ENCODE measurements at regions not wholly inside any gene's neighbourhood (a gene's known extent, or its start where the extent isn't known, plus 50 kb on each side); places are given as distances from the start of the nearest gene placed in this dataset.

DNA sequence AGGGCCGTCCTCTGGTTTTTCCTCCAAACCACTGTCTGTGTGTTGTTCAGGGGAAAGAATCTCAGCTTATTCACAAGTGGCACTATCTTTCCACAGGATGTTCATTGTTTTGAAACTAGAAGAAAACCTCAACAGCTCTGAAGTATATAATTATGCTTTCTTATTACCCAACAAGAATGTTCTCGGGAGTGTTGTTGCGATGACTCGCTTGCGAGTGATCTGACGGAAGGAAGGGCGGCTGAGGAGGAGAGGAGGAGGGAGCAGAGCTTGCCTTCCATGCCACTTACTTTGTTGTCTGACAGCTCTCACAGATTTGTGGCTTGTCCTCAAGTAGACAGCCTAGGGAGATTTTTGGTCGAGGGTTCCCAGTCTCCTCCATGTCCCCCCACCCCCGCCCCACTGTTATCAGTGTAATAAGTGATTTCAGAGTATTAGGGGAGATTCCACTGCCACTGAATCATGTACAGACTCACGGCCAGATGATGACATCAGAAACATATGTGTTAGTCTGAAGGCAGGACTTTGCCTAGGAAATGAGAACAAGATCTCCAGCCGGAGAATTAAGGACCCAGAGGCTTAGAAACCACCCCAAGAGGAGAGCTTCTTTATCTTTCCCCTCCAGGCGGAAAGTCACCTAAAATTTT lies 80.7 kb upstream of the CCN6 start:
- no peak overlapping the region for H3K4me3 ChIP-seq
- no peaks in the 10 kb centered on the region; the same call in 1 of the 2 replicates for H4K20me1 ChIP-seq (replicated peaks; ENCODE audit: insufficient read depth)
- H3K4me1 ChIP-seq (ENCODE audit: insufficient read depth), result no peaks in the 10 kb centered on the region; the same call in 1 of the 2 replicates
- ATAC-seq, result no peak
- peaks cover 7% of the 10 kb centered on the region; the same call in 1 of the 2 replicates for H3K9me2 ChIP-seq (ENCODE audit: insufficient read depth)
- peak overlapping the region; percentile 70; the same call in 1 of the 2 replicates for H2AFZ ChIP-seq
- no peaks in the 10 kb centered on the region for H3F3A ChIP-seq (replicated peaks; ENCODE audit: low read depth)
- no peaks in the 10 kb centered on the region for H3K79me2 ChIP-seq (replicated peaks; ENCODE audit: insufficient read depth)
- Mint-ChIP-seq H3K27me3 (ENCODE audit: insufficient read depth, low read depth, poor library complexity) (no peaks in the 10 kb centered on the region), H3K4me3 (no peak overlapping the region), H3K36me3 (ENCODE audit: low read depth) (no peaks in the 10 kb centered on the region), H3K4me1 (peaks cover 13% of the 10 kb centered on the region; the same call in 2 of the 3 replicates), H3K9me3 (no peaks in the 10 kb centered on the region), H3K27ac (no peak overlapping the region)
- TF ChIP-seq, protein P1, sequence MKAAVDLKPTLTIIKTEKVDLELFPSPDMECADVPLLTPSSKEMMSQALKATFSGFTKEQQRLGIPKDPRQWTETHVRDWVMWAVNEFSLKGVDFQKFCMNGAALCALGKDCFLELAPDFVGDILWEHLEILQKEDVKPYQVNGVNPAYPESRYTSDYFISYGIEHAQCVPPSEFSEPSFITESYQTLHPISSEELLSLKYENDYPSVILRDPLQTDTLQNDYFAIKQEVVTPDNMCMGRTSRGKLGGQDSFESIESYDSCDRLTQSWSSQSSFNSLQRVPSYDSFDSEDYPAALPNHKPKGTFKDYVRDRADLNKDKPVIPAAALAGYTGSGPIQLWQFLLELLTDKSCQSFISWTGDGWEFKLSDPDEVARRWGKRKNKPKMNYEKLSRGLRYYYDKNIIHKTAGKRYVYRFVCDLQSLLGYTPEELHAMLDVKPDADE (IDR thresholded peaks at IDR 0.05), result no peak
- TF ChIP-seq, protein P2, sequence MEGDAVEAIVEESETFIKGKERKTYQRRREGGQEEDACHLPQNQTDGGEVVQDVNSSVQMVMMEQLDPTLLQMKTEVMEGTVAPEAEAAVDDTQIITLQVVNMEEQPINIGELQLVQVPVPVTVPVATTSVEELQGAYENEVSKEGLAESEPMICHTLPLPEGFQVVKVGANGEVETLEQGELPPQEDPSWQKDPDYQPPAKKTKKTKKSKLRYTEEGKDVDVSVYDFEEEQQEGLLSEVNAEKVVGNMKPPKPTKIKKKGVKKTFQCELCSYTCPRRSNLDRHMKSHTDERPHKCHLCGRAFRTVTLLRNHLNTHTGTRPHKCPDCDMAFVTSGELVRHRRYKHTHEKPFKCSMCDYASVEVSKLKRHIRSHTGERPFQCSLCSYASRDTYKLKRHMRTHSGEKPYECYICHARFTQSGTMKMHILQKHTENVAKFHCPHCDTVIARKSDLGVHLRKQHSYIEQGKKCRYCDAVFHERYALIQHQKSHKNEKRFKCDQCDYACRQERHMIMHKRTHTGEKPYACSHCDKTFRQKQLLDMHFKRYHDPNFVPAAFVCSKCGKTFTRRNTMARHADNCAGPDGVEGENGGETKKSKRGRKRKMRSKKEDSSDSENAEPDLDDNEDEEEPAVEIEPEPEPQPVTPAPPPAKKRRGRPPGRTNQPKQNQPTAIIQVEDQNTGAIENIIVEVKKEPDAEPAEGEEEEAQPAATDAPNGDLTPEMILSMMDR (conservative IDR thresholded peaks at IDR 0.05; ENCODE audit: low read depth in 2 of 2), result no peak
- TF ChIP-seq, protein P3, sequence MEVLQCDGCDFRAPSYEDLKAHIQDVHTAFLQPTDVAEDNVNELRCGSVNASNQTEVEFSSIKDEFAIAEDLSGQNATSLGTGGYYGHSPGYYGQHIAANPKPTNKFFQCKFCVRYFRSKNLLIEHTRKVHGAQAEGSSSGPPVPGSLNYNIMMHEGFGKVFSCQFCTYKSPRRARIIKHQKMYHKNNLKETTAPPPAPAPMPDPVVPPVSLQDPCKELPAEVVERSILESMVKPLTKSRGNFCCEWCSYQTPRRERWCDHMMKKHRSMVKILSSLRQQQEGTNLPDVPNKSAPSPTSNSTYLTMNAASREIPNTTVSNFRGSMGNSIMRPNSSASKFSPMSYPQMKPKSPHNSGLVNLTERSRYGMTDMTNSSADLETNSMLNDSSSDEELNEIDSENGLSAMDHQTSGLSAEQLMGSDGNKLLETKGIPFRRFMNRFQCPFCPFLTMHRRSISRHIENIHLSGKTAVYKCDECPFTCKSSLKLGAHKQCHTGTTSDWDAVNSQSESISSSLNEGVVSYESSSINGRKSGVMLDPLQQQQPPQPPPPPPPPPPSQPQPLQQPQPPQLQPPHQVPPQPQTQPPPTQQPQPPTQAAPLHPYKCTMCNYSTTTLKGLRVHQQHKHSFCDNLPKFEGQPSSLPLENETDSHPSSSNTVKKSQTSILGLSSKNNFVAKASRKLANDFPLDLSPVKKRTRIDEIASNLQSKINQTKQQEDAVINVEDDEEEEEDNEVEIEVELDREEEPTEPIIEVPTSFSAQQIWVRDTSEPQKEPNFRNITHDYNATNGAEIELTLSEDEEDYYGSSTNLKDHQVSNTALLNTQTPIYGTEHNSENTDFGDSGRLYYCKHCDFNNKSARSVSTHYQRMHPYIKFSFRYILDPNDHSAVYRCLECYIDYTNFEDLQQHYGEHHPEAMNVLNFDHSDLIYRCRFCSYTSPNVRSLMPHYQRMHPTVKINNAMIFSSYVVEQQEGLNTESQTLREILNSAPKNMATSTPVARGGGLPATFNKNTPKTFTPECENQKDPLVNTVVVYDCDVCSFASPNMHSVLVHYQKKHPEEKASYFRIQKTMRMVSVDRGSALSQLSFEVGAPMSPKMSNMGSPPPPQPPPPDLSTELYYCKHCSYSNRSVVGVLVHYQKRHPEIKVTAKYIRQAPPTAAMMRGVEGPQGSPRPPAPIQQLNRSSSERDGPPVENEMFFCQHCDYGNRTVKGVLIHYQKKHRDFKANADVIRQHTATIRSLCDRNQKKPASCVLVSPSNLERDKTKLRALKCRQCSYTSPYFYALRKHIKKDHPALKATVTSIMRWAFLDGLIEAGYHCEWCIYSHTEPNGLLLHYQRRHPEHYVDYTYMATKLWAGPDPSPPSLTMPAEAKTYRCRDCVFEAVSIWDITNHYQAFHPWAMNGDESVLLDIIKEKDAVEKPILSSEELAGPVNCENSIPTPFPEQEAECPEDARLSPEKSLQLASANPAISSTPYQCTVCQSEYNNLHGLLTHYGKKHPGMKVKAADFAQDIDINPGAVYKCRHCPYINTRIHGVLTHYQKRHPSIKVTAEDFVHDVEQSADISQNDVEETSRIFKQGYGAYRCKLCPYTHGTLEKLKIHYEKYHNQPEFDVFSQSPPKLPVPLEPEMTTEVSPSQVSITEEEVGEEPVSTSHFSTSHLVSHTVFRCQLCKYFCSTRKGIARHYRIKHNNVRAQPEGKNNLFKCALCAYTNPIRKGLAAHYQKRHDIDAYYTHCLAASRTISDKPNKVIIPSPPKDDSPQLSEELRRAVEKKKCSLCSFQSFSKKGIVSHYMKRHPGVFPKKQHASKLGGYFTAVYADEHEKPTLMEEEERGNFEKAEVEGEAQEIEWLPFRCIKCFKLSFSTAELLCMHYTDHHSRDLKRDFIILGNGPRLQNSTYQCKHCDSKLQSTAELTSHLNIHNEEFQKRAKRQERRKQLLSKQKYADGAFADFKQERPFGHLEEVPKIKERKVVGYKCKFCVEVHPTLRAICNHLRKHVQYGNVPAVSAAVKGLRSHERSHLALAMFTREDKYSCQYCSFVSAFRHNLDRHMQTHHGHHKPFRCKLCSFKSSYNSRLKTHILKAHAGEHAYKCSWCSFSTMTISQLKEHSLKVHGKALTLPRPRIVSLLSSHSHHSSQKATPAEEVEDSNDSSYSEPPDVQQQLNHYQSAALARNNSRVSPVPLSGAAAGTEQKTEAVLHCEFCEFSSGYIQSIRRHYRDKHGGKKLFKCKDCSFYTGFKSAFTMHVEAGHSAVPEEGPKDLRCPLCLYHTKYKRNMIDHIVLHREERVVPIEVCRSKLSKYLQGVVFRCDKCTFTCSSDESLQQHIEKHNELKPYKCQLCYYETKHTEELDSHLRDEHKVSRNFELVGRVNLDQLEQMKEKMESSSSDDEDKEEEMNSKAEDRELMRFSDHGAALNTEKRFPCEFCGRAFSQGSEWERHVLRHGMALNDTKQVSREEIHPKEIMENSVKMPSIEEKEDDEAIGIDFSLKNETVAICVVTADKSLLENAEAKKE (CRISPR knock-in tag; IDR thresholded peaks at IDR 0.05), result no peak
- no peak for TF ChIP-seq ZNF331 (CRISPR knock-in tag; IDR thresholded peaks at IDR 0.05; ENCODE audit: low read depth)
- no peak for TF ChIP-seq NANOG (IDR thresholded peaks at IDR 0.05; ENCODE audit: borderline replicate concordance)
- TF ChIP-seq STAT1 (IDR thresholded peaks at IDR 0.05; ENCODE audit: unreplicated experiment), result no peak
- no peak for TF ChIP-seq ZNF114 (CRISPR knock-in tag; IDR thresholded peaks at IDR 0.05)
- no peak for TF ChIP-seq EZH2 (IDR thresholded peaks at IDR 0.05; ENCODE audit: low read depth, unreplicated experiment)
- TF ChIP-seq, protein P4, sequence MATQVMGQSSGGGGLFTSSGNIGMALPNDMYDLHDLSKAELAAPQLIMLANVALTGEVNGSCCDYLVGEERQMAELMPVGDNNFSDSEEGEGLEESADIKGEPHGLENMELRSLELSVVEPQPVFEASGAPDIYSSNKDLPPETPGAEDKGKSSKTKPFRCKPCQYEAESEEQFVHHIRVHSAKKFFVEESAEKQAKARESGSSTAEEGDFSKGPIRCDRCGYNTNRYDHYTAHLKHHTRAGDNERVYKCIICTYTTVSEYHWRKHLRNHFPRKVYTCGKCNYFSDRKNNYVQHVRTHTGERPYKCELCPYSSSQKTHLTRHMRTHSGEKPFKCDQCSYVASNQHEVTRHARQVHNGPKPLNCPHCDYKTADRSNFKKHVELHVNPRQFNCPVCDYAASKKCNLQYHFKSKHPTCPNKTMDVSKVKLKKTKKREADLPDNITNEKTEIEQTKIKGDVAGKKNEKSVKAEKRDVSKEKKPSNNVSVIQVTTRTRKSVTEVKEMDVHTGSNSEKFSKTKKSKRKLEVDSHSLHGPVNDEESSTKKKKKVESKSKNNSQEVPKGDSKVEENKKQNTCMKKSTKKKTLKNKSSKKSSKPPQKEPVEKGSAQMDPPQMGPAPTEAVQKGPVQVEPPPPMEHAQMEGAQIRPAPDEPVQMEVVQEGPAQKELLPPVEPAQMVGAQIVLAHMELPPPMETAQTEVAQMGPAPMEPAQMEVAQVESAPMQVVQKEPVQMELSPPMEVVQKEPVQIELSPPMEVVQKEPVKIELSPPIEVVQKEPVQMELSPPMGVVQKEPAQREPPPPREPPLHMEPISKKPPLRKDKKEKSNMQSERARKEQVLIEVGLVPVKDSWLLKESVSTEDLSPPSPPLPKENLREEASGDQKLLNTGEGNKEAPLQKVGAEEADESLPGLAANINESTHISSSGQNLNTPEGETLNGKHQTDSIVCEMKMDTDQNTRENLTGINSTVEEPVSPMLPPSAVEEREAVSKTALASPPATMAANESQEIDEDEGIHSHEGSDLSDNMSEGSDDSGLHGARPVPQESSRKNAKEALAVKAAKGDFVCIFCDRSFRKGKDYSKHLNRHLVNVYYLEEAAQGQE (IDR thresholded peaks at IDR 0.05; ENCODE audit: unreplicated experiment), result no peak
- no peak for TF ChIP-seq POLR2AphosphoS5 (IDR thresholded peaks at IDR 0.05; ENCODE audit: low read depth)
- TF ChIP-seq JUNB (IDR thresholded peaks at IDR 0.05; ENCODE audit: unreplicated experiment), result no peak
- TF ChIP-seq EZH2phosphoT487 (IDR thresholded peaks at IDR 0.05; ENCODE audit: unreplicated experiment), result no peak
- TF ChIP-seq CREB1 (CRISPR knock-in tag; IDR thresholded peaks at IDR 0.05; ENCODE audit: low read depth), result no peak
- no peaks in the 10 kb centered on the region for H3K27me3 ChIP-seq (ENCODE audit: insufficient read depth)
- no peaks in the 10 kb centered on the region for H3K36me3 ChIP-seq (ENCODE audit: insufficient read depth)
- DNase-seq (ENCODE audit: low spot score), result peak; percentile 17
- H3K27ac ChIP-seq (ENCODE audit: low read depth), result no peak overlapping the region
- H3K4me2 ChIP-seq, result no peak overlapping the region

Data from GM23338 (cell line).